GM12878 (cell line): ENCODE measurements at regions not wholly inside any gene's neighbourhood (a gene's known extent, or its start where the extent isn't known, plus 50 kb on each side); places are given as distances from the start of the nearest gene placed in this dataset.

Source experiments
- ATAC-seq: fragments of 200-7000 bp; cut with Tn5 transposase; 3 replicates; pipeline ENCODE4 v1.9.1; 2020; ENCODE audit warnings: mild to moderate bottlenecking, moderate library complexity
- BruUV-seq: library from RNA; stranded (reverse); fragments of 400-500 nt; replicated peaks from 2 replicates; lab custom pipeline; 2021; lab: Mats Ljungman, UMichigan
- CTCF ChIA-PET: fragments of 300-600 bp; sonication (Branson Sonifier 250); formaldehyde crosslinking; extraction: SDS; loops from one replicate; lab custom pipeline; 2021; ENCODE audit warnings: inconsistent platforms; lab: Yijun Ruan, JAX
- POLR2A ChIA-PET: fragments of 350-600 bp; formaldehyde crosslinking; extraction: SDS; loops from one replicate; lab custom pipeline; 2021; ENCODE audit warnings: inconsistent platforms; lab: Charles Lee
- RAD21 ChIA-PET: fragments of 300-600 bp; sonication (Branson Sonifier 250); formaldehyde crosslinking; loops from one replicate; lab custom pipeline; 2023; ENCODE audit warnings: antibody characterized with exemption; ENCODE audit not compliant: unreplicated experiment; lab: Charles Lee
- SMC1A ChIA-PET: fragments of 300-600 bp; sonication (Branson Sonifier 250); formaldehyde crosslinking; loops from one replicate; lab custom pipeline; 2023; ENCODE audit not compliant: unreplicated experiment, uncharacterized antibody; lab: Charles Lee
- DNase-seq: peaks from one replicate; pipeline ENCODE4 v3.0.0-alpha.2; 2011; ENCODE audit warnings: low read depth, low spot score
- FAIRE-seq: peaks from 3 replicates; lab custom pipeline; 2011; peaks lifted over from hg19 to GRCh38; lab: Jason Lieb, UNC
- H2AFZ ChIP-seq: 2 replicates; pipeline ENCODE4 v1.6.0; 2011; ENCODE audit warnings: low read depth, low read length, control low read depth; ENCODE audit not compliant: control insufficient read depth
- H3K27ac ChIP-seq: 2 replicates; pipeline ENCODE4 v1.5.1; 2011; ENCODE audit warnings: control low read depth; ENCODE audit not compliant: control insufficient read depth, insufficient read depth
- H3K27me3 ChIP-seq, 2 experiments: replicated peaks in 1 of 2; 2 replicates each; pipeline versions ENCODE4 v1.6.0 to v1.6.1; 2011; ENCODE audit warnings: low read length in 1 of 2; ENCODE audit not compliant: control insufficient read depth in 2 of 2, insufficient read depth in 2 of 2
- H3K36me3 ChIP-seq, 2 experiments: 2 replicates each; pipeline ENCODE4 v1.5.1; 2011; ENCODE audit warnings: low read length in 1 of 2; ENCODE audit not compliant: control insufficient read depth in 2 of 2, insufficient read depth in 2 of 2
- H3K4me1 ChIP-seq: 2 replicates; pipeline ENCODE4 v1.6.1; 2011; ENCODE audit warnings: mild to moderate bottlenecking, low read length, moderate library complexity, mixed read lengths; ENCODE audit not compliant: control insufficient read depth, insufficient read depth
- H3K4me2 ChIP-seq: 2 replicates; pipeline ENCODE4 v1.6.0; 2011; ENCODE audit warnings: control low read depth; ENCODE audit not compliant: control insufficient read depth, insufficient read depth
- H3K4me3 ChIP-seq: fragments of 200-600 bp; sonication (generic); 2 replicates; pipeline ENCODE4 v1.5.1; 2016
- H3K79me2 ChIP-seq: 2 replicates; pipeline ENCODE4 v1.6.0; 2011; ENCODE audit warnings: low read length; ENCODE audit not compliant: control insufficient read depth, insufficient read depth
- H3K9ac ChIP-seq: 2 replicates; pipeline ENCODE4 v1.8.0; 2011; ENCODE audit warnings: low read length, control low read depth, mixed read lengths; ENCODE audit not compliant: control insufficient read depth, insufficient read depth
- H3K9me3 ChIP-seq: replicated peaks from 3 replicates; pipeline ENCODE4 v1.5.1; 2011; ENCODE audit warnings: mild to moderate bottlenecking, low read length; ENCODE audit not compliant: control insufficient read depth, insufficient read depth
- H4K20me1 ChIP-seq: 2 replicates; pipeline ENCODE4 v1.6.0; 2011; ENCODE audit not compliant: control insufficient read depth, insufficient read depth
- CHD4 ChIP-seq: fragments of 200-600 bp; sonication (generic); IDR thresholded peaks from 2 replicates; pipeline ENCODE4 v1.6.1; 2016; ENCODE audit warnings: mild to moderate bottlenecking
- JUND ChIP-seq: IDR thresholded peaks from 2 replicates; pipeline ENCODE4 v1.6.1; 2012; ENCODE audit warnings: low read depth, mild to moderate bottlenecking, low read length, improper control_type of control experiment, moderate library complexity
- KDM1A ChIP-seq: fragments of 200-600 bp; sonication (generic); IDR thresholded peaks from 2 replicates; pipeline ENCODE4 v1.6.1; 2016; ENCODE audit warnings: borderline replicate concordance
- MAX ChIP-seq: IDR thresholded peaks from 2 replicates; pipeline ENCODE4 v1.6.1; 2012; ENCODE audit warnings: low read depth, low read length, improper control_type of control experiment
- MLLT1 ChIP-seq: fragments of 450-650 bp; IDR thresholded peaks from 2 replicates; pipeline ENCODE4 v1.6.1; 2016; ENCODE audit warnings: mild to moderate bottlenecking
- SREBF1 ChIP-seq: IDR thresholded peaks from 2 replicates; pipeline ENCODE4 v1.6.1; 2012; ENCODE audit warnings: mild to moderate bottlenecking, low read length
- STAT1 ChIP-seq: fragments of 450-650 bp; conservative IDR thresholded peaks from 2 replicates; pipeline ENCODE4 v1.6.1; 2014; ENCODE audit warnings: antibody characterized with exemption, mild to moderate bottlenecking
- ZNF592 ChIP-seq: fragments of 450-650 bp; IDR thresholded peaks from 2 replicates; pipeline ENCODE4 v1.6.1; 2017; ENCODE audit warnings: mild to moderate bottlenecking, moderate library complexity
- WGBS: methylation state at CpG from one replicate; pipeline ENCODE4 v1.1.6; 2016; ENCODE audit warnings: low lambda C conversion rate; ENCODE audit not compliant: insufficient replicate concordance, insufficient coverage; ENCODE audit errors: missing lambda C conversion rate; 5-methylcytosine and 5-hydroxymethylcytosine counted together
- in situ Hi-C: fragments of 300-500 bp; cut with MboI; formaldehyde crosslinking; loops from 9 replicates; pipeline ENCODE4 v1.14.3; 2018; ENCODE audit warnings: mixed read lengths
- intact Hi-C: fragments of 100-400 bp; cut with micrococcal nuclease; formaldehyde crosslinking; loops from one replicate; pipeline ENCODE4 v1.14.2; 2022; ENCODE audit not compliant: unreplicated experiment

- Histone ChIP-seq H3K4me2 (no peak overlapping the region), H3K4me1 (no peaks in the 10 kb centered on the region), H3K79me2 (no peaks in the 10 kb centered on the region), H3K9me3 (no peaks in the 10 kb centered on the region), H2AFZ (no peak overlapping the region), H3K27me3 (no peaks in the 10 kb centered on the region; a peak in 1 of 4 replicates), H3K27ac (no peak overlapping the region), H3K9ac (no peak overlapping the region), H3K36me3 (no peaks in the 10 kb centered on the region), H3K4me3 (no peak overlapping the region), H4K20me1 (no peaks in the 10 kb centered on the region)
- ChIA-PET RAD21 (no interaction called here), SMC1A (interaction anchor here (0.6 kb wide), 1 partner anchor 18 kb away, joined by 3 read pairs; no protein-coding TSS in a partner anchor), POLR2A (no interaction called here), CTCF (no interaction called here)
- TF ChIP-seq MAX (no peak), KDM1A (no peak)
- FAIRE-seq = no peak
- 5% methylated on average over 1 of the region's 1 CpG for WGBS
- intact Hi-C loops = no loop called here
- no peak for DNase-seq
- no TSS peak for BruUV-seq
- in situ Hi-C loops = no loop called here
- ATAC-seq = no peak
Measured at GRCh38 chr13:50581586-50582196, 261.8 kb downstream of the DLEU7 start.

GRCh38 chr13:50584856-50585580 is 258.5 kb downstream of the DLEU7 start:
- H3K4me3 ChIP-seq = no peak overlapping the region
- FAIRE-seq = no peak
- no peaks in the 10 kb centered on the region for H4K20me1 ChIP-seq
- TF ChIP-seq SREBF1 (no peak), CHD4 (no peak), ZNF592 (no peak), JUND (no peak), MLLT1 (no peak), STAT1 (no peak)
- BruUV-seq = no TSS peak
- H3K36me3 ChIP-seq = no peaks in the 10 kb centered on the region
- H3K27me3 ChIP-seq = no peaks in the 10 kb centered on the region
- H3K79me2 ChIP-seq = no peaks in the 10 kb centered on the region
- intact Hi-C loops = no loop called here
- no peak for DNase-seq
- peaks cover 8% of the 10 kb centered on the region for H3K4me1 ChIP-seq
- POLR2A ChIA-PET = no interaction called here
- H3K4me2 ChIP-seq = no peak overlapping the region
- H3K9me3 ChIP-seq = no peaks in the 10 kb centered on the region
- no peak overlapping the region for H3K9ac ChIP-seq
- WGBS = 56% methylated on average over 10 of the region's 10 CpGs
- no peak overlapping the region for H2AFZ ChIP-seq
- SMC1A ChIA-PET = interaction anchor here (1.0 to 1.5 kb wide), 2 partner anchors 15 to 17 kb away, joined by 3 to 4 read pairs; no protein-coding TSS in a partner anchor
- no peak overlapping the region for H3K27ac ChIP-seq
- no peak for ATAC-seq
- RAD21 ChIA-PET = interaction anchor here (0.8 kb wide), 1 partner anchor 214 kb away, joined by 3 read pairs; no protein-coding TSS in a partner anchor
- in situ Hi-C loops = no loop called here
- CTCF ChIA-PET = interaction anchor here (1.3 kb wide), 1 partner anchor 20 kb away, joined by 3 read pairs; no protein-coding TSS in a partner anchor
